ENCODE measurements at regions not wholly inside any gene's neighbourhood (a gene's known extent, or its start where the extent isn't known, plus 50 kb on each side); places are given as distances from the start of the nearest gene placed in this dataset.

DNA sequence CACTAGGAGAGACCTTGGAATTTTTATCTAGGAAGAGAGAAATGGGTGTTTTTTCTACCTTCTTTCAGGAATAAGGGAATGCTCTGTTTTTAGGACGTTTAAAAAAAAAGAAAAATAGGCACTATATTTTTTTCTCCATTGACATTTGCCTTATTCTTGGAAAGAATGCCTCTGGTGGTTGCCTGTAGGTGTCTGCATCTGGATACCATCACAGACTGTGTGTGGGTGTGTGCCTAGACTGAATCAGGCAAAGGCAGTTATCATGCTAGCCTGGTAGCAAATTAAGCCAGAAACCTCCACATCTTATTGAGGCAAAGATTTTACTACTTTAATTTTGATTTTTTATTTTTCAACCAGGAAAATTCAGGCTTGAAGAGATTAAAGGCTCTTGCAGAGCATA lies 513.6 kb upstream of the KCNMB2 start:
- CTCF ChIA-PET, result no interaction called here
- ATAC-seq (ENCODE audit: low read depth) (no peak), DNase-seq (no peak)
- Mint-ChIP-seq H3K4me3 (no peak overlapping the region), H3K9me3 (ENCODE audit: insufficient read depth) (no peaks in the 10 kb centered on the region), H3K27ac (no peak overlapping the region), H3K27me3 (peaks cover 6% of the 10 kb centered on the region), H3K4me1 (no peaks in the 10 kb centered on the region)
- Histone ChIP-seq H2AFZ (ENCODE audit: insufficient read depth, low read depth, low read length, poor library complexity, severe bottlenecking) (no peak overlapping the region), H3K27ac (ENCODE audit: low read length in 2 of 2) (no peak overlapping the region), H3K4me1 (ENCODE audit: control insufficient read depth in 2 of 2, insufficient read depth in 2 of 2, low read length in 2 of 2) (no peaks in the 10 kb centered on the region), H3K27me3 (replicated peaks in 1 of 4; ENCODE audit: control extremely low read depth in 1 of 4, control insufficient read depth in 3 of 4, insufficient read depth in 4 of 4, low read length in 3 of 4) (no peaks in the 10 kb centered on the region), H3K4me3 (ENCODE audit: control extremely low read depth in 1 of 5, extremely low read depth in 1 of 5, insufficient read depth in 1 of 5, low read depth in 2 of 5, low read length in 4 of 5) (no peak overlapping the region), H3K9ac (ENCODE audit: low read length) (no peak overlapping the region), H4K20me1 (ENCODE audit: control insufficient read depth, insufficient read depth, low read length, poor library complexity, severe bottlenecking) (no peaks in the 10 kb centered on the region), H3K36me3 (replicated peaks in 1 of 2; ENCODE audit: control extremely low read depth in 1 of 2, control insufficient read depth in 1 of 2, extremely low read depth in 1 of 2, insufficient read depth in 2 of 2, low read length in 1 of 2) (no peaks in the 10 kb centered on the region), H3K4me2 (replicated peaks; ENCODE audit: low read depth, low read length, poor library complexity, severe bottlenecking) (no peak overlapping the region), H3K79me2 (ENCODE audit: control insufficient read depth, insufficient read depth, low read length) (no peaks in the 10 kb centered on the region), H3K9me3 (ENCODE audit: control extremely low read depth in 1 of 3, control insufficient read depth in 2 of 3, insufficient read depth in 1 of 3, low read length in 2 of 3) (no peaks in the 10 kb centered on the region)
- TF ChIP-seq EZH2 (IDR thresholded peaks at IDR 0.05; ENCODE audit: borderline replicate concordance, insufficient read depth, low read depth, low read length, poor library complexity, severe bottlenecking), result no peak
- TF ChIP-seq, protein P1, sequence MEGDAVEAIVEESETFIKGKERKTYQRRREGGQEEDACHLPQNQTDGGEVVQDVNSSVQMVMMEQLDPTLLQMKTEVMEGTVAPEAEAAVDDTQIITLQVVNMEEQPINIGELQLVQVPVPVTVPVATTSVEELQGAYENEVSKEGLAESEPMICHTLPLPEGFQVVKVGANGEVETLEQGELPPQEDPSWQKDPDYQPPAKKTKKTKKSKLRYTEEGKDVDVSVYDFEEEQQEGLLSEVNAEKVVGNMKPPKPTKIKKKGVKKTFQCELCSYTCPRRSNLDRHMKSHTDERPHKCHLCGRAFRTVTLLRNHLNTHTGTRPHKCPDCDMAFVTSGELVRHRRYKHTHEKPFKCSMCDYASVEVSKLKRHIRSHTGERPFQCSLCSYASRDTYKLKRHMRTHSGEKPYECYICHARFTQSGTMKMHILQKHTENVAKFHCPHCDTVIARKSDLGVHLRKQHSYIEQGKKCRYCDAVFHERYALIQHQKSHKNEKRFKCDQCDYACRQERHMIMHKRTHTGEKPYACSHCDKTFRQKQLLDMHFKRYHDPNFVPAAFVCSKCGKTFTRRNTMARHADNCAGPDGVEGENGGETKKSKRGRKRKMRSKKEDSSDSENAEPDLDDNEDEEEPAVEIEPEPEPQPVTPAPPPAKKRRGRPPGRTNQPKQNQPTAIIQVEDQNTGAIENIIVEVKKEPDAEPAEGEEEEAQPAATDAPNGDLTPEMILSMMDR (IDR thresholded peaks at IDR 0.05), result no peak
- POLR2A ChIA-PET, result no interaction called here
- intact Hi-C loops (cut with micrococcal nuclease), result no loop called here
- WGBS (ENCODE audit: insufficient coverage), result no CpG with 5 or more reads among the region's 1 CpG

- Histone ChIP-seq H2AFZ (ENCODE audit: insufficient read depth, low read depth, low read length, poor library complexity, severe bottlenecking) (no peak overlapping the region), H3K27me3 (replicated peaks in 1 of 4; ENCODE audit: control extremely low read depth in 1 of 4, control insufficient read depth in 3 of 4, insufficient read depth in 4 of 4, low read length in 3 of 4) (no peaks in the 10 kb centered on the region), H3K9ac (ENCODE audit: low read length) (no peak overlapping the region), H4K20me1 (ENCODE audit: control insufficient read depth, insufficient read depth, low read length, poor library complexity, severe bottlenecking) (no peaks in the 10 kb centered on the region), H3K36me3 (replicated peaks in 1 of 2; ENCODE audit: control extremely low read depth in 1 of 2, control insufficient read depth in 1 of 2, extremely low read depth in 1 of 2, insufficient read depth in 2 of 2, low read length in 1 of 2) (no peaks in the 10 kb centered on the region), H3K27ac (ENCODE audit: low read length in 2 of 2) (no peak overlapping the region), H3K4me3 (ENCODE audit: control extremely low read depth in 1 of 5, extremely low read depth in 1 of 5, insufficient read depth in 1 of 5, low read depth in 2 of 5, low read length in 4 of 5) (no peak overlapping the region), H3K9me3 (ENCODE audit: control extremely low read depth in 1 of 3, control insufficient read depth in 2 of 3, insufficient read depth in 1 of 3, low read length in 2 of 3) (no peaks in the 10 kb centered on the region), H3K79me2 (ENCODE audit: control insufficient read depth, insufficient read depth, low read length) (no peaks in the 10 kb centered on the region), H3K4me2 (replicated peaks; ENCODE audit: low read depth, low read length, poor library complexity, severe bottlenecking) (no peak overlapping the region), H3K4me1 (ENCODE audit: control insufficient read depth in 2 of 2, insufficient read depth in 2 of 2, low read length in 2 of 2) (no peaks in the 10 kb centered on the region)
- whole genome bisulfite sequencing (ENCODE audit: insufficient coverage), result no CpG with 5 or more reads among the region's 1 CpG
- no peak for DNase-seq
- Mint-ChIP-seq H3K9me3 (ENCODE audit: insufficient read depth) (no peaks in the 10 kb centered on the region), H3K4me1 (no peaks in the 10 kb centered on the region), H3K27me3 (peaks cover 8% of the 10 kb centered on the region), H3K27ac (no peak overlapping the region), H3K4me3 (no peak overlapping the region)
- ChIA-PET POLR2A (no interaction called here), CTCF (no interaction called here)
- no peak for ATAC-seq (ENCODE audit: low read depth)
- no peak for TF ChIP-seq EZH2 (IDR thresholded peaks at IDR 0.05; ENCODE audit: borderline replicate concordance, insufficient read depth, low read depth, low read length, poor library complexity, severe bottlenecking)
- TF ChIP-seq, protein P1 (IDR thresholded peaks at IDR 0.05), result no peak
- intact Hi-C loops (cut with micrococcal nuclease), result no loop called here
These were observed 507.3 kb upstream of the KCNMB2 start for GRCh38 chr3:178028933-178029332.
